Fibroblast of lung (primary cell): ENCODE measurements at regions not wholly inside any gene's neighbourhood (a gene's known extent, or its start where the extent isn't known, plus 50 kb on each side); places are given as distances from the start of the nearest gene placed in this dataset.

Experiments used
- DNase-seq, 2 donors: peaks; one replicate each; pipeline versions ENCODE4 v3.0.0 to v3.0.0-alpha.2; 2010; ENCODE audit warnings: low read depth in 2 of 2
- H2AFZ ChIP-seq: 2 replicates; pipeline ENCODE4 v1.5.1; 2012; ENCODE audit warnings: low read length, control low read depth, inconsistent platforms
- H3K27ac ChIP-seq: 2 replicates; pipeline ENCODE4 v1.5.1; 2011; ENCODE audit warnings: low read length, control low read depth; ENCODE audit not compliant: insufficient read depth
- H3K27me3 ChIP-seq: 2 replicates; pipeline ENCODE4 v1.5.1; 2011; ENCODE audit warnings: mild to moderate bottlenecking, low read length; ENCODE audit not compliant: control insufficient read depth, insufficient read depth
- H3K36me3 ChIP-seq: 2 replicates; pipeline ENCODE4 v1.5.1; 2011; ENCODE audit warnings: low read length; ENCODE audit not compliant: control insufficient read depth, insufficient read depth
- H3K4me1 ChIP-seq: 2 replicates; pipeline ENCODE4 v1.5.1; 2011; ENCODE audit warnings: low read length; ENCODE audit not compliant: control insufficient read depth, insufficient read depth; ENCODE audit errors: extremely low read depth
- H3K4me2 ChIP-seq: 2 replicates; pipeline ENCODE4 v1.5.1; 2011; ENCODE audit warnings: low read length, control low read depth; ENCODE audit not compliant: insufficient read depth; ENCODE audit errors: extremely low read depth
- H3K4me3 ChIP-seq, 4 experiments: fragments of 200-600 bp in 1 of 4; sonication (generic) in 1 of 4; replicated peaks in 1 of 4; 2 replicates each; pipeline ENCODE4 v1.5.1; 2011 to 2016; ENCODE audit warnings: low read length in 4 of 4, low read depth in 3 of 4, mild to moderate bottlenecking in 3 of 4, control low read depth in 2 of 4, inconsistent platforms in 1 of 4, mixed read lengths in 1 of 4; ENCODE audit not compliant: insufficient read depth in 1 of 4; ENCODE audit errors: control extremely low read depth in 1 of 4
- H3K79me2 ChIP-seq: 2 replicates; pipeline ENCODE4 v1.5.1; 2012; ENCODE audit warnings: mild to moderate bottlenecking, low read length, inconsistent platforms; ENCODE audit not compliant: control insufficient read depth, insufficient read depth
- H3K9ac ChIP-seq: 2 replicates; pipeline ENCODE4 v1.5.1; 2011; ENCODE audit warnings: mild to moderate bottlenecking, low read length, control low read depth; ENCODE audit not compliant: insufficient read depth
- H3K9me3 ChIP-seq: 2 replicates; pipeline ENCODE4 v1.5.1; 2012; ENCODE audit warnings: low read depth, low read length; ENCODE audit not compliant: control insufficient read depth, insufficient read depth
- H4K20me1 ChIP-seq: 2 replicates; pipeline ENCODE4 v1.5.1; 2011; ENCODE audit warnings: low read length; ENCODE audit not compliant: control insufficient read depth, insufficient read depth; ENCODE audit errors: extremely low read depth
- EZH2 ChIP-seq: IDR thresholded peaks from 2 replicates; pipeline ENCODE4 v1.5.1; 2012; ENCODE audit warnings: low read length, control low read depth, mild to moderate bottlenecking; ENCODE audit errors: missing control alignments
- TF ChIP-seq, protein P1 (sequence below), 2 donors: IDR thresholded peaks in 1 of 2; conservative IDR thresholded peaks in 1 of 2; 1 replicate in 1 of 2; 2 replicates in 1 of 2; pipeline ENCODE4 v1.5.1; 2011 to 2012; ENCODE audit warnings: low read length in 2 of 2, control low read depth in 1 of 2, inconsistent platforms in 1 of 2, low read depth in 1 of 2, mild to moderate bottlenecking in 1 of 2

DNA sequence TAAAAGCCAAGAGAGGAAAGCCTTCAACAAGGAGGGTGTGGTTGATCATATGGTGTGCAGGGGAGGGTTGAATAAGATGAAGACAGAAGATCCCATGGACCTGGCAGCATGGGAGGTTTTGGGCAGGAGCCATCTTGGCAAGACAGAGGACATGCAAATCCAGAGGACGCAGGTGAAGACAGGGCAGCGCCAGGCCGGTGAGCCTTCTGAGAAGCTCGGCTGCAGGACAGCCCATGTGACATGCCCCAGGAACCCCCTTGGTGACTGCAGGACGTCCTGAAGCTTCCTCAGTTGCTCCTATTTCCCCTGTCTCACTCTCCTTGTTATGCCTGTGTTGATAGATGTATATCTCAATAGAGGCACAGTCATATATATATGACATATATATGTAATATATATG, 159.4 kb downstream of the GADD45G start:
- Histone ChIP-seq H3K36me3 (no peaks in the 10 kb centered on the region), H3K27me3 (no peaks in the 10 kb centered on the region), H3K79me2 (no peaks in the 10 kb centered on the region), H3K4me2 (no peak overlapping the region), H3K9me3 (no peaks in the 10 kb centered on the region), H3K4me1 (no peaks in the 10 kb centered on the region), H3K27ac (no peak overlapping the region), H3K4me3 (no peak overlapping the region), H2AFZ (no peak overlapping the region), H3K9ac (no peak overlapping the region), H4K20me1 (no peaks in the 10 kb centered on the region)
- TF ChIP-seq EZH2 = no peak
- TF ChIP-seq, protein P1, sequence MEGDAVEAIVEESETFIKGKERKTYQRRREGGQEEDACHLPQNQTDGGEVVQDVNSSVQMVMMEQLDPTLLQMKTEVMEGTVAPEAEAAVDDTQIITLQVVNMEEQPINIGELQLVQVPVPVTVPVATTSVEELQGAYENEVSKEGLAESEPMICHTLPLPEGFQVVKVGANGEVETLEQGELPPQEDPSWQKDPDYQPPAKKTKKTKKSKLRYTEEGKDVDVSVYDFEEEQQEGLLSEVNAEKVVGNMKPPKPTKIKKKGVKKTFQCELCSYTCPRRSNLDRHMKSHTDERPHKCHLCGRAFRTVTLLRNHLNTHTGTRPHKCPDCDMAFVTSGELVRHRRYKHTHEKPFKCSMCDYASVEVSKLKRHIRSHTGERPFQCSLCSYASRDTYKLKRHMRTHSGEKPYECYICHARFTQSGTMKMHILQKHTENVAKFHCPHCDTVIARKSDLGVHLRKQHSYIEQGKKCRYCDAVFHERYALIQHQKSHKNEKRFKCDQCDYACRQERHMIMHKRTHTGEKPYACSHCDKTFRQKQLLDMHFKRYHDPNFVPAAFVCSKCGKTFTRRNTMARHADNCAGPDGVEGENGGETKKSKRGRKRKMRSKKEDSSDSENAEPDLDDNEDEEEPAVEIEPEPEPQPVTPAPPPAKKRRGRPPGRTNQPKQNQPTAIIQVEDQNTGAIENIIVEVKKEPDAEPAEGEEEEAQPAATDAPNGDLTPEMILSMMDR (conservative IDR thresholded peaks at IDR 0.05 in 1 of 2, IDR thresholded peaks at IDR 0.05 in 1 of 2; ENCODE audit: low read depth in 1 of 2, low read length in 2 of 2) = no peak
- DNase-seq = no peak

DNA sequence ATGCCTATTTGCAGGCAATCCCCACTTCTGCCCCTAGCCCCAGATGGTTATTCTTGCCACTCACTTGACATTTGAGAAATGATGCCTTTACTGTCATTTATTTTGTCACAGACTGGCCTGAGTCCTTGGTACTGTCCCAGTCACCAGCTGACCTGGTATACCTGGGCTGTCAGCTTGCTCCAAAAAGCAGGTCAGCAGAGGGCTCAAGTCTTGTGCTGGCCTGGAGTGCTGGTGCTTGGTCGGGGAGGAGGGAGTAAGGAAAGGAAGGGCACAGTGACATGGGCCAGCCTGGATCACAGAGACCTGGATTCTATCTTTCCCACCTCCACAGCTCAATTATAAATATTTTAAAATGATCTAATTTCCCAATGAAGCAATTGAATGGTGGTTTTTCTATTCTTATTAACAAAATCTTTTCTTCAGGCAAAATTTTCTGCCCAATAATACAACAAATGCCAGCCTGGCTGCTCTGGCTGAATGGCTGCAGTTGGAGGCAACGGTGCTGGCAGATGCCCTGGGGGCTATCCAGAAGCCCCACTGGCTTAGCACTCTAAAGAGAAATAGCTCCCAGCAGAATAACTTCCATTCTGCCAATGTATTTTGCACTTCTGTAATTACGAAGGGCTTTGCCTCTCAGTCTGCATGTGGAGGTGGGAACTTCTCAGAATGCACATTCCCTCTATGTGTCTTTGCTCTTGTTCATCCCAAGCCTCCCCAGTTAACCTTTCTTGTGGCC, 160.6 kb downstream of the GADD45G start:
- TF ChIP-seq, protein P1 (conservative IDR thresholded peaks at IDR 0.05 in 1 of 2, IDR thresholded peaks at IDR 0.05 in 1 of 2; ENCODE audit: low read depth in 1 of 2, low read length in 2 of 2) = no peak
- TF ChIP-seq EZH2 = no peak
- H3K4me3 ChIP-seq = no peak overlapping the region
- no peak overlapping the region for H3K27ac ChIP-seq
- H3K4me1 ChIP-seq = no peaks in the 10 kb centered on the region
- H3K4me2 ChIP-seq = no peak overlapping the region
- DNase-seq = no peak
- H3K9ac ChIP-seq = no peak overlapping the region
- no peaks in the 10 kb centered on the region for H3K9me3 ChIP-seq
- no peaks in the 10 kb centered on the region for H3K36me3 ChIP-seq
- H3K27me3 ChIP-seq = no peaks in the 10 kb centered on the region
- no peaks in the 10 kb centered on the region for H4K20me1 ChIP-seq
- H3K79me2 ChIP-seq = no peaks in the 10 kb centered on the region
- no peak overlapping the region for H2AFZ ChIP-seq

DNA sequence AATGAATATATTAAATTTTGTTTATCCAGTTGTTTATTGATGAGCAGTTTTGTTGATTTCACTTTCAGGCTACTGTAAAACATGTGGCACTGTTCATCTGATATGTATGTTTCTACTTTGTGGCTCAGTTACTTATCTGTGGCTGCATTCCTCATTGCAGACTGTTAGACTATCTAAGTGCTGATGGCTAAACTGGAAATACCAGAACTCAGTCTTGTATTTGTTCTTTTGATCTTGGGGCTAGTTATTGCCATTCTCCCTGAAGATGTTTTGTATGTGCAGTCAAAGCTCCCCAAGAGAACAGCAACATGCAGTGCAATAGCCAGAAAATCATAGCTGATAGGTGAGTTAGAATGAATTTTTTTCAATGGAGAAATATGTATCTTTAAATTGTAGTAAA, 162.2 kb downstream of the GADD45G start:
- no peak overlapping the region for H3K27ac ChIP-seq
- H3K36me3 ChIP-seq = no peaks in the 10 kb centered on the region
- no peak overlapping the region for H3K9ac ChIP-seq
- no peak overlapping the region for H3K4me2 ChIP-seq
- H3K79me2 ChIP-seq = no peaks in the 10 kb centered on the region
- H3K27me3 ChIP-seq = no peaks in the 10 kb centered on the region
- peak in 1 of 2 donors; percentile 12 for DNase-seq
- TF ChIP-seq, protein P1 (conservative IDR thresholded peaks at IDR 0.05 in 1 of 2, IDR thresholded peaks at IDR 0.05 in 1 of 2; ENCODE audit: low read depth in 1 of 2, low read length in 2 of 2) = no peak
- no peak for TF ChIP-seq EZH2
- no peak overlapping the region for H3K4me3 ChIP-seq
- H3K9me3 ChIP-seq = no peaks in the 10 kb centered on the region
- no peaks in the 10 kb centered on the region for H4K20me1 ChIP-seq
- no peaks in the 10 kb centered on the region for H3K4me1 ChIP-seq
- no peak overlapping the region for H2AFZ ChIP-seq
